Middle frontal gyrus (tissue), 1 donor: ENCODE measurements at regions not wholly inside any gene's neighbourhood (a gene's known extent, or its start where the extent isn't known, plus 50 kb on each side); places are given as distances from the start of the nearest gene placed in this dataset.
"Not testable (repeated sequence)": the region's sequence is repeated elsewhere in the genome, so short reads cannot be mapped to it uniquely, and the experiment has no call there.

ENCODE experiments used
- DNase-seq: peaks from one replicate; pipeline ENCODE4 v3.0.0-alpha.2; 2015; ENCODE audit warnings: low spot score; ENCODE audit errors: extremely low spot score

GRCh38 chr2:12486205-12487118 lies 230.3 kb upstream of the TRIB2 start:
- DNase-seq, result no peak

DNA sequence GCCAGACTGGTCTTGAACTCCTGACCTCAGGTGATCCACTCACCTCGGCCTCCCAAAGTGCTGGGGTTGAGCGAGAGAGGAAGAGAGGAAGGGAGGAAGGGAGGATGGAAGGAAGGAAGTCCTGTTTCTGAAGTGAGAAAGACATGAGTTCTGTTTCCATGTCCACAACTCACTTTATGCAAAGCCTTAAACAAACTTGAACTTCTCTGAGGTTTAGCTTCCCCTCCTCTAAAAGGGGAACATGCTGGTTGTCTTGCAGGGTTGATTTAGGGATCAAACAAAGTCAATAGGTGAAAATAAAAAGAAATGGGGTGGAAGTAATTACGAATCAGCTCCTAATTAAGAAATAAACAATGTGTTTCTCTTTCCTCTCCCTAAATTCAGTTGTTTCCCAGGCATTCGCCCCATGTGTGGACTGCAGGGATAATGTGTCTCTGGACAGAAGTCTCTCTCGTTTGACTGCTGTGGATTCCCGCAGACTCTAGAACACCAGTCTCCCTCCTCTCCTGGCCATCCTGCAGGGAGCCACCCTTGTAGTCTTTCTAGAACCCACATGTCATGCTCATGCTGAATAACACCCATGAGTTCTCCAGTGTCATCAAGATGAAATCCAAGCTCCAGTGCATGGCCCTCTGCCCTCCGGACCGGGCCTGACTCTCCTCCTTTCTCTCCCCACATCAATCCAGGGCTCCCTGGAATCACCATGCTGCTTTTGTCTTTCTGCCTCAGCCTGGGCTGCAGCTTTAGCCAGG lies 229.3 kb upstream of the TRIB2 start:
- no peak for DNase-seq

- DNase-seq, result no peak
Observed at GRCh38 chr2:12488352-12489318, 228.1 kb upstream of the TRIB2 start.

DNA sequence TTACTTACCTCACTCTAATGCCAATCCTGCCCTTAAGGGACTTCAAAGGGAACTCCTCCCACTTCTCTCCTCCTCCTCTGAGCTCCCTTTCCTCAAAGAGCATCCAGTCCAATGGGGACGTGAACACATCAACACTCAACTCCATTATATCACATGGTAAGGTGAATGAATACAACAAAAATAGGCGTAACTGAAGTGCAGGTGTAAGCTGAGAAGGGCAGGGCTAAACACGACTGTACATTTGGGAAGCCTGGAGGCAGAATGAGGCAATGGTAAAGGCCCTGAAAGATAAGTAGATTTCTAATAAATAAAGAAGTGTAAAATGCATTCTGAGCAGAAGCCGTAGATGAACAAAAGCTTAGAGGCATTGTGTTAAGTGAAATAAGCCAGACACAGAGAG lies 226.1 kb upstream of the TRIB2 start:
- no peak for DNase-seq

GRCh38 chr2:12492360-12492759 lies 224.4 kb upstream of the TRIB2 start:
- DNase-seq, result not testable (repeated sequence)

DNA sequence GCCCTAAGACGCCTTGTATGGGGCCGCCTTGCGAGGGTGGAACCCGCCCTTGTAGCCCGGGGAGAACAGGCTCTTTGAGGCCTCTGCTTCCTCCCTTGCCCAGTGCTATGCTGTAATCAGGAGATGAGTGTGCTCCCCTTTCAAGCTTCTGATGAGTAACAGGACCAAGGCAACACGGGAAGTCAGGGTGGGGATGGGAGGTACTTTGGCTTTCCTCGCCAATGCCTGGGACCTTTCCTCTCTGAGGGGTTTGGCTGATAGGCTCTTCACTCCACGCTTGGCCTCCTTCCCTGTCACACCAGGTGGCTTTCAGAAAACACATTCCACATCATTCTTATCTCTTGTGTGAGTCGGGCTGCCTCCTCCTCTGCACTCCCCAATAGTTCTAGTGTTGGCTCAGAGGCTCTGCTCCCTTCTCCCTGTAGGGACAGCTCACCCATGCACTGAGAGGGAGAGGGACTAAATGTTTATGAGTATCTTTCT lies 223.7 kb upstream of the TRIB2 start:
- DNase-seq, result no peak

DNA sequence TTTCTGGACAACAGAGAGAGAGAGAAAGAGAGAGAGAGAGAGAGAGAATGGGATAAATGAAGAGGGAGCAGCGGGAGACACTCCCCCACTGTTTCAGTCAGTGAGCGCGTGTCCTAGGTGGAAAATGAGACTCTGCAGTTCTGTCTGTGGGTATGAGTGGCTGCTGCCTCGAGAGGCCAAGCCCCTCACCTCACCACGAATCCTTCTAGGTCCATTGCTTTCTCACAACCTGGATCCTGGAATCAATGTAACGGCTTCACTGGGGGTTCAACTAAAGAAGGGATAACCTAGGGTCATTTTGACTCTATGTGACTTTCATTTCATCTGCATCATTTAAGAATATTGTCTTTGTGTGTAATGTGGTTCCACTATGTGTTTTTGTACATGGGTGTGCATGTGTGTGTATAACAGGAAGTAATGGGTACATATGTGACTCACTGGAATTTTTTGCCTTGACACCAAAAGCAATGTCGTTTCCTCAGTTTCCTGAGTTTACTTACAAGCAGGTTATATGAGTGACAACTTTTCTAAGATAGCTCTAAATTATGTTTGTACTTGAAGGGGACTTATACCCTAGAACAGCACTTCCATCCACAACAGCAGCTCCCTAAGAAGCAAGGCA lies 221.4 kb upstream of the TRIB2 start:
- no peak for DNase-seq

GRCh38 chr2:12498286-12498685 lies 218.4 kb upstream of the TRIB2 start:
- no peak for DNase-seq

- DNase-seq, result no peak
Observed at GRCh38 chr2:12498704-12499103, 218.0 kb upstream of the TRIB2 start.

DNA sequence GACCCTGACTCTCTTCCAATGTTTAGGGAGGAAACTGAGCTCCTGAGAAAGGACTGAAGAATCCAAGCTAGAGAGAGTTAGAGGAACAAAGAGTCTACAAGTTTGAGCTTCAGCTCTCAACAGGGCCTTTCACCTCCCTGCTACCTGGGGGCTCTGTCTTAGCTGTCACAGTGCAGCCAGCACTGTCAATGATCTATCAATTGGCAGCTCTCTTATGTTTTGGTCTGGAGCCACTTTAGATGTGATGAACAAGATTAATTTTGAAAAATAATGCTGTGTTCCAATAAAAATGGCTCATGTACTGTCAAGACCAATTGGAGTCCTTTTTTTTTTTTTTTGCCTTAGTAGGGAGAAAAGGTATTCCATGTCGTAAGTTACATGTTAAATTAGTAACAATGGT lies 215.8 kb upstream of the TRIB2 start:
- no peak for DNase-seq

- no peak for DNase-seq
Observed at GRCh38 chr2:12501469-12502158, 215.1 kb upstream of the TRIB2 start.

DNA sequence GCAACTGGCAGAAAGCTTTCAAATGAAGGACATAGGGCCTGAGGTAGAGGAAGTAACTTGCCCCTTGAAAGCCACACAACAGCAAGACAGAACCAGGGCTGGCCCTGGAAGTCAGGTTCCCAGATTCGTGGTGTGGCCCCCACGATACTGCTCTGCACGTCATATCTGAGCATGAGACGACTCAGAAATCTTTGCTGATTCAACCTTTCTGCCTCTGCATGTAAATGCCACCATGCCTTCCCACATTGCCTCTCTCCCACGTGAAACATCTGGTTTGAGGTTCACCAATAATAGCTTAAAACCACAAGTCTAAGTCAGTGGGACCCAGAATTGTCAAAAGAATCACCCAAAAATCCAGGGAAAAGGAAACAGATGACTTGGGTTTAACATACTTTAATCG lies 214.0 kb upstream of the TRIB2 start:
- no peak for DNase-seq

DNA sequence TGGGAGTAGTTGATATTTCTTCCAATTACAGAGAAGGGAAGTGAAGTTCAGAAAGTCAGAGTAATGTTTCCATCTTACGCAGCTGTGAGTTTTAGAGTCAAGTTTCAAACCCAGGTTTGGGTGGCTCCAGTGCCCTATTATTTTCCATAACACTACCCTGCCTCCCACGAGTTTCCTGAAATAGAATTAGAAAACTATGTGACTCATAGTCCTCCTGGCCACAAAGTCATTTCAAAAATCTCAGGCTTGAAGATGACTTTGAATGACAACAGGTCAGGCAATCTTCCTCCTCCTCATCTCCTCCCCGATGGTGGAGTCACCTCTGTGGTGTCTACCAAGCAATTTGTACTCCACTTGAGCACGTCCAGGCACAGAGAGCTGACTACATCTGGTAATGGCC lies 212.3 kb upstream of the TRIB2 start:
- no peak for DNase-seq

DNA sequence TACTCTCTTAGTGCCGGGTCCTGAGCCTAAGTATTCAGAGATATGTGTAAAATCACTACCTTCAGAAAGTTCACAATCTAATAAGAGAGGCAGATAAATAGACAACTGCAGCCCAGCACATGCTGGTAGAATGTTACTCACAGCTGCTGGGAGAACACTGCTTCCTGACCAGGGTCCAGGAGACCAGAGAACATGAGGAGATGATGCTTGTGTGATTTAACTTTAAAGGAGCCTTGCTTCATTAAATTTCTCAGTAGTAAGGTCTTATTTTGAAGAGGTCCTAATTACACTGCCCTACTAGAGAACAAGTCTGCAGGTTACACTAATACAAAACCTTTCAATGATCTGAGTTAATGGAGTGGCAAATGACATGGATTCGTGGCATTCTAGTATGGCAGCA lies 209.9 kb upstream of the TRIB2 start:
- DNase-seq, result no peak

DNA sequence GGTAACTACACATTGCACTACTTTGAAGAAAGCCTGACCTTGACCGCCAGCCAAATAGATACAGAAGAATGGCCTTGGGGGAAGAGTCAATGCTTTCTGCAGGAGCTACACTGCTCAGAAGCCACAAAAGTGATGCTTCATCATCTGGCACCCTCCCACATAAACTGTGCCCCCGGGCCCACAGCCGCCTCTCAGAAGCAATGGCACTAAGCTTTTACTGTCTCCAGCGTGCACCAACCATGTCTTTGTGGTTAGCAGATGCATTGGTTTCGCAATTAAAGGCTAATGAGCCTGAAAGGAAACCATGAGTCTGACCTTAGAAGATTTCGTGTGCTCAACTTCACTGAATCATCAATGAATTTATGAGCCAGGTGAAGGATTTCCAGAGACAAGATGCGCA lies 209.4 kb upstream of the TRIB2 start:
- no peak for DNase-seq

DNA sequence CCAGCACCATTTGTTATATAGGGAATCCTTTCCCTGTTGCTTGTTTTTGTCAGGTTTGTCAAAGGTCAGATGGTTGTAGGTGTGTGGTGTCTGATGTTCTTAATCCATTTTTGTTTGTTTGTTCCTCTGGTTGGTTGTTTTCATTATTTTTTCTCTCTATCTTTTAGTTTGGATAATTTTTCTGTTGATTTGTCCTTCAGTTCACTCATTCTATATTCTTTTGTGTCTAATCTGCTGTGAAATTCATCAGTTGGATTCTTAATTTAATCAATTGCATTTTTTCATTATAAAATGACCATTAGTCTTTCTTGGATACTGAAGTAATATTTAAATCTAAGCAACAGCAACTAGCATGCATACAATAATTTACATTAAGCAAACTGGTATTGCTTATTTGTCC lies 206.7 kb upstream of the TRIB2 start:
- DNase-seq, result no peak

DNA sequence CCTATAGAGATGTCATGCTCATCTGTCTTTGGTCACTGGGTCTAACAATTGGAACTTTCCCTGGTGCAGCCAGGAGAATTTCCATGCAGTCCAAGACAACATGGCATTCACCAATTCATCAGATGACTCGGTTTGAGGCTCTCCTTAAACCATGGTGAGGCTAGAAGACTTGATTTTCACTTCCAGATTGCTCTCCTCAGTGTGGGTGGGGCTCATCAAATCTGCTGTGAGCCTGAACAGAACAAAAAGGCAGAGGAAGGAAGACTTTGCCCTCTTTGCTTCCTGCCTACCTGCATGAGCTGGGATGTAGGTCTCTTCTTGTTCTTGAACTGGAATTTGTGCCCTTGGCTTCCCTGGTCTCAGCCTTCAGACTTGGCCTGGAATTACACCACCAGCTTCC lies 203.4 kb upstream of the TRIB2 start:
- DNase-seq, result no peak

DNA sequence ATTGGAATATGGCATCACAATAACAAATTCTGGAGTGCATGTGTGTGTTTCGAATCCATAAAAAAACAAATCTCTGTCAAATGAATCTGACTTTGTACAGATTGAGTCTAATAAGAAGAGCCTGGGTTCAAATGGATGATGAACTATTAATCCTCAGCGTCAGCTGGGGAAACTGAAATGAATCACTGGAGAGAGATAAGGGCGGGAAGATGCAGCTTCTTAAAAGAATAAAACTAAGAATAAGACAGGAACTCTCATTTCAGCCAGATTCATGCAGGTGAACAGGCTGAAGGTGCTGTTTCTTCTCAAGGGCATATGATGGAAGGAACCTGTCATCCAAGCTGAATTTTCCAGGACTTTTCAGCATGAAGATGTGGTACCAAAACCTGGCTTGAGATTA lies 202.6 kb upstream of the TRIB2 start:
- no peak for DNase-seq

DNA sequence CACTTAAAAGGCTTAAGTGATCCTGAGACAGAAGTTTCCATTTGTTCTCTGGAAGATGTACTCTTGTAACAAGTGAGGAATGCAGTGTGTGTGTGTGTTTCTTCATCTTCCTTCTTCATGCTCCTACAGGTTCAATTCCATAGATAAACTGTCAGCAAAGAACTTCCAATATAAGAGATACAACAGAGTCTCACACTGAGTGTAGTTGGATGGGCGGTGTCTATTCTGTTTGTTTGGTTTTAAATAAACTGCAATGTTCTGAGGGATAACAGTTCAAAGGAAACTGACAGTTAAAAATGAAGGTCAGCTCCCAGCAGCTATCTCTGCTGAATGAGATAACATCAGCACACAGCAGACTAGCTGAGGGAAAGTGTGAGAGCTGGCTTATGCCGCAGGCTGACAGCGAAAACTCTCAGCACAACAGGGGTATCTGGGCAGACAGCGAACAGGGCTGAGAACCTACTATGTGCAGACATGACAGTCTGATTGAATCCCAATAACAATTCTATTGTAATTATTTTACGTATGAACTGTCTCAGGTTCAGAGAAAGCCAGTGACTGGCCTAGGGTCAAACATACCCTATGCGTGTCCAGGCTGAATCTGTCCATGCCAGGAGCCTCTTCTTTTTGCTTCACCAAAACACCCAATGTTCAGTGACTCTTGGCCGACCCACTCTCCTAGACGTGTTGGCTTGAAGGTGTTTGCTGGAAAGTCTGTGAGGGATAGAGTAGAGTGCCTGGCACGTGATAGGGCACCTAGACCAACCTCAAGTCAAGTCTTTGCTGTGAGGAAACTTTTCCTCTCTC lies 201.9 kb upstream of the TRIB2 start:
- DNase-seq, result no peak
